ENCODE measurements at regions not wholly inside any gene's neighbourhood (a gene's known extent, or its start where the extent isn't known, plus 50 kb on each side); places are given as distances from the start of the nearest gene placed in this dataset.

DNA sequence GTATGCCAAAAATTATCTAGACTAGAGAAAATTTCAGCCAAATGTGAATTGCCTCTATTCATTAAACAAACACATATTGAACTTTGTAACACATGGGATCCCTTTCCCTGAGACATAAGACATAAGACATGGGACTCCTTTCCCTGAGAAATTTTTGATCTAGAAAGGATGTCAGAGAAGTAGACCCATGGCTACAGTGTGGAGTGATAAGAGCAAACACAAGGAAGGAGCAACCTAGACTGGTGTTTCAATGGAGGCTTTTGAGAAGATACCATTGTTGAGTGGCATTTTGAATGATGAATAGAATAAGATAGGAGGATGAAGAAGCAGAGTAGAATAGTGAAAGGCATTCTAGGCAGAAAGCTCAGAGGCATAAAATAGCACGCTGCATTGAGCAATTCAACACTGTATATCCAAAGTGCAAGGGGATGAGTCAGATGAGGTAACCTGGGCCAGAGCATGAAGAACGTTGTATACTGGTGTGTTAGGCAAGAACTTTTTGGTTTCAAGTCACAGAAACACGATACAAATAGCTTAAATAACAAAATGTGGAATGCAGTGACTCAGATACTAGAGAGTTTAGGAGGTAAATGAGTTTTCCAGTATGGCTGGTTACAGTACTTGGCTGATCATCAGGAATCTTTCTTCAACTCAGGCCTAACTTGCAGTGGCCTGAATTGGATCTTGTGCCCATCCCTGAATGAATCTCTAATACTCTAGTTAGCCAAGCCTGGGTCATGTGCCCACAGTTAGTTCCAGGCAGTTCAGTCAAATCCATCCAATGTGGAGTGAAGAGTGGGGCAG, 129.8 kb upstream of the TANK start (continued):
- TF ChIP-seq ELF4 (CRISPR knock-in tag; IDR thresholded peaks at IDR 0.05; ENCODE audit: low read depth), result no peak
- TF ChIP-seq JAZF1 (CRISPR knock-in tag; IDR thresholded peaks at IDR 0.05), result no peak
- no peak for TF ChIP-seq GTF2I (CRISPR knock-in tag; conservative IDR thresholded peaks at IDR 0.05)
- TF ChIP-seq, protein P1, sequence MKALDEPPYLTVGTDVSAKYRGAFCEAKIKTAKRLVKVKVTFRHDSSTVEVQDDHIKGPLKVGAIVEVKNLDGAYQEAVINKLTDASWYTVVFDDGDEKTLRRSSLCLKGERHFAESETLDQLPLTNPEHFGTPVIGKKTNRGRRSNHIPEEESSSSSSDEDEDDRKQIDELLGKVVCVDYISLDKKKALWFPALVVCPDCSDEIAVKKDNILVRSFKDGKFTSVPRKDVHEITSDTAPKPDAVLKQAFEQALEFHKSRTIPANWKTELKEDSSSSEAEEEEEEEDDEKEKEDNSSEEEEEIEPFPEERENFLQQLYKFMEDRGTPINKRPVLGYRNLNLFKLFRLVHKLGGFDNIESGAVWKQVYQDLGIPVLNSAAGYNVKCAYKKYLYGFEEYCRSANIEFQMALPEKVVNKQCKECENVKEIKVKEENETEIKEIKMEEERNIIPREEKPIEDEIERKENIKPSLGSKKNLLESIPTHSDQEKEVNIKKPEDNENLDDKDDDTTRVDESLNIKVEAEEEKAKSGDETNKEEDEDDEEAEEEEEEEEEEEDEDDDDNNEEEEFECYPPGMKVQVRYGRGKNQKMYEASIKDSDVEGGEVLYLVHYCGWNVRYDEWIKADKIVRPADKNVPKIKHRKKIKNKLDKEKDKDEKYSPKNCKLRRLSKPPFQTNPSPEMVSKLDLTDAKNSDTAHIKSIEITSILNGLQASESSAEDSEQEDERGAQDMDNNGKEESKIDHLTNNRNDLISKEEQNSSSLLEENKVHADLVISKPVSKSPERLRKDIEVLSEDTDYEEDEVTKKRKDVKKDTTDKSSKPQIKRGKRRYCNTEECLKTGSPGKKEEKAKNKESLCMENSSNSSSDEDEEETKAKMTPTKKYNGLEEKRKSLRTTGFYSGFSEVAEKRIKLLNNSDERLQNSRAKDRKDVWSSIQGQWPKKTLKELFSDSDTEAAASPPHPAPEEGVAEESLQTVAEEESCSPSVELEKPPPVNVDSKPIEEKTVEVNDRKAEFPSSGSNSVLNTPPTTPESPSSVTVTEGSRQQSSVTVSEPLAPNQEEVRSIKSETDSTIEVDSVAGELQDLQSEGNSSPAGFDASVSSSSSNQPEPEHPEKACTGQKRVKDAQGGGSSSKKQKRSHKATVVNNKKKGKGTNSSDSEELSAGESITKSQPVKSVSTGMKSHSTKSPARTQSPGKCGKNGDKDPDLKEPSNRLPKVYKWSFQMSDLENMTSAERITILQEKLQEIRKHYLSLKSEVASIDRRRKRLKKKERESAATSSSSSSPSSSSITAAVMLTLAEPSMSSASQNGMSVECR (CRISPR knock-in tag; IDR thresholded peaks at IDR 0.05; ENCODE audit: borderline replicate concordance), result no peak

DNA sequence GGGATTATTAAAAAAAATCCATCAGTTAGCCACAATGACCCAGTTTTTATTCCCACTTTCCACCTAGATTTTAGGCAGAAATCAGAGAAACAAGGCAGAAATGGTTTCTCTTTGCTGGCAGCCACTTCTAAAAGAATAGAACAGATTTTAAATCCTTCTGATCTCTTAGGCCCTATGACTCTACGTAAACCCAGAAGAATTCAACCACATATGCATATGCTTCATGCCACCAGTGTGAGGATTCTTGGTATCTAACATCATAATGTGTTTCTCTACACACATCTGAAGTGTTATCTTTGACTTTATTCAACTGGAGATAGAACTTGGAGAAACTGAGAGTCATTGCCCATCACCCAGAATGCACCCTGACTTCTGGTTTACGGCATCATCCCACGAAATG, 128.7 kb upstream of the TANK start:
- ChIA-PET POLR2A (no interaction called here), CTCF (no interaction called here)
- no peaks in the 10 kb centered on the region; the same call in 1 of the 2 replicates for H3K36me3 Mint-ChIP-seq
- no peak overlapping the region for H3K4me3 Mint-ChIP-seq
- no peak for ATAC-seq
- H3K4me1 Mint-ChIP-seq, result no peaks in the 10 kb centered on the region
- no peak overlapping the region for H3K27ac Mint-ChIP-seq
- DNase-seq (ENCODE audit: low spot score), result no peak
- no peaks in the 10 kb centered on the region for H3K27me3 Mint-ChIP-seq (ENCODE audit: low read depth)
- peaks cover 13% of the 10 kb centered on the region for H3K9me3 Mint-ChIP-seq
- TF ChIP-seq ZNF423 (CRISPR knock-in tag; IDR thresholded peaks at IDR 0.05) (no peak), RELA (CRISPR knock-in tag; IDR thresholded peaks at IDR 0.05; ENCODE audit: borderline replicate concordance) (no peak), MYBL2 (CRISPR knock-in tag; IDR thresholded peaks at IDR 0.05) (no peak), NR2C2 (CRISPR knock-in tag; IDR thresholded peaks at IDR 0.05) (no peak), JUN (CRISPR knock-in tag; IDR thresholded peaks at IDR 0.05) (no peak), ZNF263 (CRISPR knock-in tag; IDR thresholded peaks at IDR 0.05; ENCODE audit: low read depth) (no peak), CREM (CRISPR knock-in tag; IDR thresholded peaks at IDR 0.05) (no peak), ATF1 (CRISPR knock-in tag; IDR thresholded peaks at IDR 0.05) (no peak), ZNF232 (CRISPR knock-in tag; IDR thresholded peaks at IDR 0.05) (no peak), GABPB1 (CRISPR knock-in tag; IDR thresholded peaks at IDR 0.05) (no peak), KAT7 (CRISPR knock-in tag; IDR thresholded peaks at IDR 0.05; ENCODE audit: borderline replicate concordance) (no peak)
- TF ChIP-seq, protein P2, sequence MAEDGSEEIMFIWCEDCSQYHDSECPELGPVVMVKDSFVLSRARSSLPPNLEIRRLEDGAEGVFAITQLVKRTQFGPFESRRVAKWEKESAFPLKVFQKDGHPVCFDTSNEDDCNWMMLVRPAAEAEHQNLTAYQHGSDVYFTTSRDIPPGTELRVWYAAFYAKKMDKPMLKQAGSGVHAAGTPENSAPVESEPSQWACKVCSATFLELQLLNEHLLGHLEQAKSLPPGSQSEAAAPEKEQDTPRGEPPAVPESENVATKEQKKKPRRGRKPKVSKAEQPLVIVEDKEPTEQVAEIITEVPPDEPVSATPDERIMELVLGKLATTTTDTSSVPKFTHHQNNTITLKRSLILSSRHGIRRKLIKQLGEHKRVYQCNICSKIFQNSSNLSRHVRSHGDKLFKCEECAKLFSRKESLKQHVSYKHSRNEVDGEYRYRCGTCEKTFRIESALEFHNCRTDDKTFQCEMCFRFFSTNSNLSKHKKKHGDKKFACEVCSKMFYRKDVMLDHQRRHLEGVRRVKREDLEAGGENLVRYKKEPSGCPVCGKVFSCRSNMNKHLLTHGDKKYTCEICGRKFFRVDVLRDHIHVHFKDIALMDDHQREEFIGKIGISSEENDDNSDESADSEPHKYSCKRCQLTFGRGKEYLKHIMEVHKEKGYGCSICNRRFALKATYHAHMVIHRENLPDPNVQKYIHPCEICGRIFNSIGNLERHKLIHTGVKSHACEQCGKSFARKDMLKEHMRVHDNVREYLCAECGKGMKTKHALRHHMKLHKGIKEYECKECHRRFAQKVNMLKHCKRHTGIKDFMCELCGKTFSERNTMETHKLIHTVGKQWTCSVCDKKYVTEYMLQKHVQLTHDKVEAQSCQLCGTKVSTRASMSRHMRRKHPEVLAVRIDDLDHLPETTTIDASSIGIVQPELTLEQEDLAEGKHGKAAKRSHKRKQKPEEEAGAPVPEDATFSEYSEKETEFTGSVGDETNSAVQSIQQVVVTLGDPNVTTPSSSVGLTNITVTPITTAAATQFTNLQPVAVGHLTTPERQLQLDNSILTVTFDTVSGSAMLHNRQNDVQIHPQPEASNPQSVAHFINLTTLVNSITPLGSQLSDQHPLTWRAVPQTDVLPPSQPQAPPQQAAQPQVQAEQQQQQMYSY (CRISPR knock-in tag; IDR thresholded peaks at IDR 0.05), result no peak
- TF ChIP-seq, protein P1 (CRISPR knock-in tag; IDR thresholded peaks at IDR 0.05; ENCODE audit: borderline replicate concordance), result no peak
- TF ChIP-seq, protein P3, sequence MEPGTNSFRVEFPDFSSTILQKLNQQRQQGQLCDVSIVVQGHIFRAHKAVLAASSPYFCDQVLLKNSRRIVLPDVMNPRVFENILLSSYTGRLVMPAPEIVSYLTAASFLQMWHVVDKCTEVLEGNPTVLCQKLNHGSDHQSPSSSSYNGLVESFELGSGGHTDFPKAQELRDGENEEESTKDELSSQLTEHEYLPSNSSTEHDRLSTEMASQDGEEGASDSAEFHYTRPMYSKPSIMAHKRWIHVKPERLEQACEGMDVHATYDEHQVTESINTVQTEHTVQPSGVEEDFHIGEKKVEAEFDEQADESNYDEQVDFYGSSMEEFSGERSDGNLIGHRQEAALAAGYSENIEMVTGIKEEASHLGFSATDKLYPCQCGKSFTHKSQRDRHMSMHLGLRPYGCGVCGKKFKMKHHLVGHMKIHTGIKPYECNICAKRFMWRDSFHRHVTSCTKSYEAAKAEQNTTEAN (CRISPR knock-in tag; IDR thresholded peaks at IDR 0.05), result no peak
- TF ChIP-seq, protein P4, sequence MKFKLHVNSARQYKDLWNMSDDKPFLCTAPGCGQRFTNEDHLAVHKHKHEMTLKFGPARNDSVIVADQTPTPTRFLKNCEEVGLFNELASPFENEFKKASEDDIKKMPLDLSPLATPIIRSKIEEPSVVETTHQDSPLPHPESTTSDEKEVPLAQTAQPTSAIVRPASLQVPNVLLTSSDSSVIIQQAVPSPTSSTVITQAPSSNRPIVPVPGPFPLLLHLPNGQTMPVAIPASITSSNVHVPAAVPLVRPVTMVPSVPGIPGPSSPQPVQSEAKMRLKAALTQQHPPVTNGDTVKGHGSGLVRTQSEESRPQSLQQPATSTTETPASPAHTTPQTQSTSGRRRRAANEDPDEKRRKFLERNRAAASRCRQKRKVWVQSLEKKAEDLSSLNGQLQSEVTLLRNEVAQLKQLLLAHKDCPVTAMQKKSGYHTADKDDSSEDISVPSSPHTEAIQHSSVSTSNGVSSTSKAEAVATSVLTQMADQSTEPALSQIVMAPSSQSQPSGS (CRISPR knock-in tag; IDR thresholded peaks at IDR 0.05; ENCODE audit: borderline replicate concordance, low read depth), result no peak
- TF ChIP-seq, protein P5, sequence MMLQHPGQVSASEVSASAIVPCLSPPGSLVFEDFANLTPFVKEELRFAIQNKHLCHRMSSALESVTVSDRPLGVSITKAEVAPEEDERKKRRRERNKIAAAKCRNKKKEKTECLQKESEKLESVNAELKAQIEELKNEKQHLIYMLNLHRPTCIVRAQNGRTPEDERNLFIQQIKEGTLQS (CRISPR knock-in tag; conservative IDR thresholded peaks at IDR 0.05), result no peak
